ENCODE measurements at regions not wholly inside any gene's neighbourhood (a gene's known extent, or its start where the extent isn't known, plus 50 kb on each side); places are given as distances from the start of the nearest gene placed in this dataset.

- Histone ChIP-seq H3K9me3 (no peaks in the 10 kb centered on the region), H3K27me3 (no peaks in the 10 kb centered on the region), H3K4me1 (no peaks in the 10 kb centered on the region), H3K4me3 (no peak overlapping the region), H3K36me3 (replicated peaks in 1 of 2; ENCODE audit: insufficient read depth in 1 of 2, low read depth in 2 of 2) (no peaks in the 10 kb centered on the region), H3K27ac (no peak overlapping the region)
- 78 to 86% methylated on average over 3 of the region's 3 CpGs for WGBS, 2 donors
- ATAC-seq (no peak), DNase-seq (no peak)
- intact Hi-C loops (cut with DNase I): no loop called here
- TF ChIP-seq, protein P1, sequence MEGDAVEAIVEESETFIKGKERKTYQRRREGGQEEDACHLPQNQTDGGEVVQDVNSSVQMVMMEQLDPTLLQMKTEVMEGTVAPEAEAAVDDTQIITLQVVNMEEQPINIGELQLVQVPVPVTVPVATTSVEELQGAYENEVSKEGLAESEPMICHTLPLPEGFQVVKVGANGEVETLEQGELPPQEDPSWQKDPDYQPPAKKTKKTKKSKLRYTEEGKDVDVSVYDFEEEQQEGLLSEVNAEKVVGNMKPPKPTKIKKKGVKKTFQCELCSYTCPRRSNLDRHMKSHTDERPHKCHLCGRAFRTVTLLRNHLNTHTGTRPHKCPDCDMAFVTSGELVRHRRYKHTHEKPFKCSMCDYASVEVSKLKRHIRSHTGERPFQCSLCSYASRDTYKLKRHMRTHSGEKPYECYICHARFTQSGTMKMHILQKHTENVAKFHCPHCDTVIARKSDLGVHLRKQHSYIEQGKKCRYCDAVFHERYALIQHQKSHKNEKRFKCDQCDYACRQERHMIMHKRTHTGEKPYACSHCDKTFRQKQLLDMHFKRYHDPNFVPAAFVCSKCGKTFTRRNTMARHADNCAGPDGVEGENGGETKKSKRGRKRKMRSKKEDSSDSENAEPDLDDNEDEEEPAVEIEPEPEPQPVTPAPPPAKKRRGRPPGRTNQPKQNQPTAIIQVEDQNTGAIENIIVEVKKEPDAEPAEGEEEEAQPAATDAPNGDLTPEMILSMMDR (IDR thresholded peaks at IDR 0.05): no peak
- TF ChIP-seq POLR2A (IDR thresholded peaks at IDR 0.05): no peak
Measured at GRCh38 chr3:181880331-181880730, 168.6 kb downstream of the SOX2 start.

DNA sequence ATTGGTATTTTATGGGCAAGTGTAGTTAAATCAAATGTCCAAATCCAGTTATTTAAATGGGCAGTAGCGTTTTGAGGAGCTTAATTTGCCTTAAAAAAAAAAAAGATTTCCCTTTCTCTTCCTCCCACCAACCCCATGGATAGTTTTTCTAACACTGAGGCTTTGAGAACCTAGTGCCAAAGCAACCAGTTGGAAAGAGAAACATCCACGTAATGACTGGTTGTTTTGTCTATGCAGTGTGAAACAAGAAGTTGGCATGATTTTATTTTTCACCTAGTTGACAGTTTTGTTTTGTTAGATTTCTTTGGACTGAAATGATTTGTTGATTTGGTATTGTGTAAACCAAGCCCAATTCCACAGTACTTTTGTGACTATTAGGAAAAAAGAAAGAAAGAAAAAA is 170.0 kb downstream of the SOX2 start:
- DNase-seq (no peak), ATAC-seq (no peak)
- intact Hi-C loops (cut with DNase I): no loop called here
- Histone ChIP-seq H3K36me3 (replicated peaks in 1 of 2; ENCODE audit: insufficient read depth in 1 of 2, low read depth in 2 of 2) (no peaks in the 10 kb centered on the region), H3K9me3 (no peaks in the 10 kb centered on the region), H3K27ac (no peak overlapping the region), H3K4me1 (no peaks in the 10 kb centered on the region), H3K4me3 (no peak overlapping the region), H3K27me3 (no peaks in the 10 kb centered on the region)
- no peak for TF ChIP-seq POLR2A (IDR thresholded peaks at IDR 0.05)
- TF ChIP-seq, protein P1 (IDR thresholded peaks at IDR 0.05): no peak
- WGBS, 2 donors: 58 to 59% methylated on average over 2 of the region's 2 CpGs

DNA sequence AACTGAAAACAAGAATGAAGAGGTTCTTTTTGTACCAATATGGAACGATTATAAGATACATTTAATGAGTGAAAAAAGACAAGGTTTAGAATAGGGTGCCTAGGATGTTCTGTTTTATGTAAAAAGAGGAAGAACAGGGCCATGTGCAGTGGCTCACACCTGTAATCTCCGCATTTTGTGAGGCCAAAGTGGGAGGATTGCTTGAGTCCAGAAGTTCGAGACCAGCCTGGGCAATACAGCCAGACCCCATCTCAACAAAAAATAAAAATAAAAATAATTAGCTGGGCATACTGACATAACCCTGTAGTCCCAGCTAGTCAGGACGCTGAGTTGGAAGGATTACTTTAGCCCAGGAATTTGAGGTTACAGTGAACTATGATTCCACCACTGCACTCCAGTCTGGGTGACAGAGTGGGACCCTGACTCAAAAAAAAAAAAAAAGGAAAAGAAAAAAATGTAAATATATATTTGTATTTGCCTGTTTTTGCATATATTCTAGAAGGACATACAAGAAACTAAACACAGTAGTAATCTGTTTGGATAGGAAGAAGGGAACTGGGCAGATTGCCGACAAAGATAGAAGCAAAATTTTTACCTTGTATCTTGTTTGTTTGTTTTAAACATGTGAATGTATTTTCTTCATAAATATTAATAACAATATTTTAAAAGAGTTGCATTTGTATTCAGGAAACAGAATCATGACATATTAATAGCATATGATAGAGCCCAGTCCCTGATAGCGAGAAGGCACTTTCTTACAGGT is 174.3 kb downstream of the SOX2 start:
- DNase-seq (no peak), ATAC-seq (no peak)
- no peak overlapping the region for H3K27ac ChIP-seq
- no peak for TF ChIP-seq POLR2A (IDR thresholded peaks at IDR 0.05)
- TF ChIP-seq, protein P1 (IDR thresholded peaks at IDR 0.05): no peak
- intact Hi-C loops (cut with DNase I): no loop called here
- H3K9me3 ChIP-seq: no peaks in the 10 kb centered on the region
- H3K36me3 ChIP-seq (replicated peaks in 1 of 2; ENCODE audit: insufficient read depth in 1 of 2, low read depth in 2 of 2): no peaks in the 10 kb centered on the region
- WGBS, 2 donors: 67 to 76% methylated on average over 6 of the region's 6 CpGs
- no peak overlapping the region for H3K4me3 ChIP-seq
- no peaks in the 10 kb centered on the region for H3K27me3 ChIP-seq
- no peaks in the 10 kb centered on the region for H3K4me1 ChIP-seq

- intact Hi-C loops (cut with DNase I): no loop called here
- no peak for ATAC-seq
Measured at GRCh38 chr3:181886676-181887075, 175.0 kb downstream of the SOX2 start.

More at GRCh38 chr3:181886676-181887075, 175.0 kb downstream of the SOX2 start:
- H3K9me3 ChIP-seq: no peaks in the 10 kb centered on the region
- no peaks in the 10 kb centered on the region for H3K4me1 ChIP-seq
- H3K36me3 ChIP-seq (replicated peaks in 1 of 2; ENCODE audit: insufficient read depth in 1 of 2, low read depth in 2 of 2): no peaks in the 10 kb centered on the region
- H3K27me3 ChIP-seq: no peaks in the 10 kb centered on the region
- DNase-seq: no peak
- TF ChIP-seq, protein P1 (IDR thresholded peaks at IDR 0.05): no peak
- no peak for TF ChIP-seq POLR2A (IDR thresholded peaks at IDR 0.05)
- H3K27ac ChIP-seq: no peak overlapping the region
- no peak overlapping the region for H3K4me3 ChIP-seq
- WGBS, 2 donors: 52 to 60% methylated on average over 4 of the region's 4 CpGs

All from body of pancreas (tissue), 4 donors.